Breast epithelium (tissue), 4 donors: ENCODE measurements at regions not wholly inside any gene's neighbourhood (a gene's known extent, or its start where the extent isn't known, plus 50 kb on each side); places are given as distances from the start of the nearest gene placed in this dataset.

Source experiments
- DNase-seq, 2 donors: peaks; one replicate each; pipeline ENCODE4 v3.0.0-alpha.2; 2019; ENCODE audit warnings: low spot score in 2 of 2
- H3K27ac ChIP-seq, 2 donors: fragments of 200-600 bp; sonication (generic) in 1 of 2; one replicate each; pipeline ENCODE4 v1.5.1; 2016 to 2019; ENCODE audit warnings: mild to moderate bottlenecking in 1 of 2
- H3K27me3 ChIP-seq, 2 donors: fragments of 200-600 bp; sonication (generic) in 1 of 2; one replicate each; pipeline versions ENCODE4 v1.5.1 to v1.6.0; 2017 to 2019; ENCODE audit warnings: control low read depth in 1 of 2, mild to moderate bottlenecking in 1 of 2
- H3K36me3 ChIP-seq: fragments of 200-600 bp; one replicate; pipeline ENCODE4 v1.5.1; 2019
- H3K4me1 ChIP-seq, 2 donors: fragments of 200-600 bp; sonication (generic); one replicate each; pipeline ENCODE4 v1.5.1; 2016 to 2019; ENCODE audit warnings: control low read depth in 1 of 2
- H3K4me3 ChIP-seq, 3 donors: fragments of 200-600 bp; sonication (generic); 1 replicate in 2 of 3; 2 replicates in 1 of 3; pipeline ENCODE4 v1.5.1; 2016 to 2019; ENCODE audit warnings: mild to moderate bottlenecking in 3 of 3, moderate library complexity in 2 of 3
- H3K9me3 ChIP-seq, 2 donors: fragments of 200-600 bp; sonication (generic) in 1 of 2; one replicate each; pipeline ENCODE4 v1.5.1; 2016 to 2019; ENCODE audit warnings: control low read depth in 1 of 2
- POLR2A ChIP-seq: fragments of 450-650 bp; IDR thresholded peaks from one replicate; pipeline ENCODE4 v1.6.1; 2016; ENCODE audit warnings: antibody characterized with exemption, mild to moderate bottlenecking, moderate library complexity
- POLR2AphosphoS5 ChIP-seq, 3 donors: sonication (generic); formaldehyde crosslinking; IDR thresholded peaks; one replicate each; pipeline ENCODE4 v1.6.1; 2017; ENCODE audit warnings: antibody characterized with exemption in 3 of 3
- intact Hi-C: fragments of 100-400 bp; cut with DNase I; formaldehyde crosslinking; loops from one replicate; pipeline ENCODE4 v1.15.1; 2023; ENCODE audit warnings: low total_unique reads
- TF ChIP-seq, protein P1 (sequence below), 3 donors: fragments of 450-650 bp; IDR thresholded peaks; one replicate each; pipeline ENCODE4 v1.5.1; 2016 to 2017; ENCODE audit warnings: antibody characterized with exemption in 3 of 3, mild to moderate bottlenecking in 3 of 3, moderate library complexity in 3 of 3

DNA sequence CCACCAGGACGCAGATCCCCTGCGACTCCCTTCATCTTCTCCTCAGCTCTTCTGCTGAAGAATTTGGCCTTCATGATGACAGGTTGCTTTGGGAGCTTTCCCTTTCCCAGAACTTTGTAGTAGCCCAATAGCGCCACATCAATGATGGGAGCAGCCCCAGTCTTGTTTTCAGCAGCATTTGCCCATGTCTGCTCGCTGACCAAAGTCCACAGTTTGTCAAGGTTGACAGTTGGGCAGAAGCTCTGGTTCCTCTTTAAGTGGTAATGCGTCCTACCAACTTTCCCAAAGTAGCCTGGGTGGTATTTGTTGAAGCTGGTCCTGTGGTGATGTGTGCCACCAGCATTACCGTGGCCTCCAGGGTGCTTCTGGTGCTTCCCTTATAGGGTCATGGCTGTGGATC is 62.2 kb downstream of the GCNT4 start:
- DNase-seq, result no peak
- H3K27ac ChIP-seq, result no peak overlapping the region
- H3K4me3 ChIP-seq, result no peak overlapping the region
- peaks cover 0 to 6% of the 10 kb centered on the region in 2 donors for H3K9me3 ChIP-seq
- intact Hi-C loops, result no loop called here
- no peaks in the 10 kb centered on the region for H3K4me1 ChIP-seq
- TF ChIP-seq, protein P1, sequence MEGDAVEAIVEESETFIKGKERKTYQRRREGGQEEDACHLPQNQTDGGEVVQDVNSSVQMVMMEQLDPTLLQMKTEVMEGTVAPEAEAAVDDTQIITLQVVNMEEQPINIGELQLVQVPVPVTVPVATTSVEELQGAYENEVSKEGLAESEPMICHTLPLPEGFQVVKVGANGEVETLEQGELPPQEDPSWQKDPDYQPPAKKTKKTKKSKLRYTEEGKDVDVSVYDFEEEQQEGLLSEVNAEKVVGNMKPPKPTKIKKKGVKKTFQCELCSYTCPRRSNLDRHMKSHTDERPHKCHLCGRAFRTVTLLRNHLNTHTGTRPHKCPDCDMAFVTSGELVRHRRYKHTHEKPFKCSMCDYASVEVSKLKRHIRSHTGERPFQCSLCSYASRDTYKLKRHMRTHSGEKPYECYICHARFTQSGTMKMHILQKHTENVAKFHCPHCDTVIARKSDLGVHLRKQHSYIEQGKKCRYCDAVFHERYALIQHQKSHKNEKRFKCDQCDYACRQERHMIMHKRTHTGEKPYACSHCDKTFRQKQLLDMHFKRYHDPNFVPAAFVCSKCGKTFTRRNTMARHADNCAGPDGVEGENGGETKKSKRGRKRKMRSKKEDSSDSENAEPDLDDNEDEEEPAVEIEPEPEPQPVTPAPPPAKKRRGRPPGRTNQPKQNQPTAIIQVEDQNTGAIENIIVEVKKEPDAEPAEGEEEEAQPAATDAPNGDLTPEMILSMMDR (IDR thresholded peaks at IDR 0.05), result no peak
- TF ChIP-seq POLR2AphosphoS5 (IDR thresholded peaks at IDR 0.05) (no peak), POLR2A (no peak)
- no peaks in the 10 kb centered on the region for H3K36me3 ChIP-seq
- no peaks in the 10 kb centered on the region for H3K27me3 ChIP-seq

DNA sequence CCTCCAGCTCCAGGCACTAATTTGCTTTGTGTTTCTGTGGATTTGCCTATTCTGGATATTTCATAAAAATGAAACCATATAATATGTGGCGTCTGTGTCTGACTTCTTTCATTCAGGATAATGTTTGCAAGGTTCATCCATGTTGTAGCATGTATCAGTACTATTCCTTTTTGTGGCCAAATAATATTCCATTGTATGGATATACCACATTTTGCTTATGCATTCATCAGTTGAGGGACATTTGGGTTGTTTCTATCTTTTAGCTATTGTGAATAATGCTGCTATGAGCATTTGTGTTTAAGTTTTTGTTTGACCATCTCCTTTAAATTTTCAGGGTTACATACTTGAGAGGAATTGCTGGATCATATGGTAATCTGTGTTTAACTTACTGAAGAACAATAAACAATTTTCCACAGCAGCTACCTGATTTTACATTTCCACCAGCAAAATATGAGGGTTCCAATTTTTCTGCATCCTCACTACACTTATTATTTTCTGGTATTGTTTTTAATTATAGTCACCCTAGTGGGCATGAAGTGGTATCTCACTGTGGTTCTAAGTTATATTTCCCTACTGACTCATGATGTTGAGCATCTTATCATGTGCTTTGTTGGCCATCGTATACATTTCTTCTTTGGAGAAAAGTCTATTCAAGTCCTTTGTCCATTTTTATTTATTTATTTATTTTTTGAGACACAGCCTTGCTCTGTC is 63.9 kb downstream of the GCNT4 start:
- H3K27ac ChIP-seq, result no peak overlapping the region
- intact Hi-C loops, result no loop called here
- no peaks in the 10 kb centered on the region for H3K27me3 ChIP-seq
- TF ChIP-seq, protein P1 (IDR thresholded peaks at IDR 0.05), result no peak
- TF ChIP-seq POLR2AphosphoS5 (IDR thresholded peaks at IDR 0.05) (no peak), POLR2A (no peak)
- no peaks in the 10 kb centered on the region for H3K4me1 ChIP-seq
- no peak for DNase-seq
- H3K4me3 ChIP-seq, result no peak overlapping the region
- H3K9me3 ChIP-seq, result peaks cover 0 to 6% of the 10 kb centered on the region in 2 donors
- no peaks in the 10 kb centered on the region for H3K36me3 ChIP-seq

DNA sequence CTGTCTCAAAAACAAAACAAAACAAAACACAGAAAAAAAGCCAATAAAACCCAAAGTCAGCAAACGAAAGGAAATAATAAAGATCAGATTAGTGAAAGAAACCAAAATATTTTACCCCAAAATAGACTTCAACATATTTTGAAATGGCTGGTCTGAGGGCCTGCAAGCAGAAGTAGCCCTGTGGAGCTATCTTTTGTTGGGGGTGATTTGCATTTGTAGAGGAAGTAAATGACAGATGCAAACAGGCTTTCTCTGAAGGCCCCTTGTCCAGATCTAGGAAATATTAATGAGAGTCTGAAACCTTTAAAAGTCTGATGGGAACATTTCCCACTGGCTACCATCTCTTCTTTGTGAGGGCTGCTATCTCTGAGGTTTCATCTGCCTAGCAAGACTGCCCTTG is 74.0 kb downstream of the GCNT4 start:
- intact Hi-C loops, result no loop called here
- Histone ChIP-seq H3K9me3 (peaks cover 0 to 5% of the 10 kb centered on the region in 2 donors), H3K27ac (no peak overlapping the region), H3K36me3 (no peaks in the 10 kb centered on the region), H3K4me1 (no peaks in the 10 kb centered on the region), H3K27me3 (no peaks in the 10 kb centered on the region), H3K4me3 (no peak overlapping the region)
- no peak for DNase-seq
- TF ChIP-seq, protein P1 (IDR thresholded peaks at IDR 0.05), result no peak
- TF ChIP-seq POLR2A (no peak), POLR2AphosphoS5 (IDR thresholded peaks at IDR 0.05) (no peak)

DNA sequence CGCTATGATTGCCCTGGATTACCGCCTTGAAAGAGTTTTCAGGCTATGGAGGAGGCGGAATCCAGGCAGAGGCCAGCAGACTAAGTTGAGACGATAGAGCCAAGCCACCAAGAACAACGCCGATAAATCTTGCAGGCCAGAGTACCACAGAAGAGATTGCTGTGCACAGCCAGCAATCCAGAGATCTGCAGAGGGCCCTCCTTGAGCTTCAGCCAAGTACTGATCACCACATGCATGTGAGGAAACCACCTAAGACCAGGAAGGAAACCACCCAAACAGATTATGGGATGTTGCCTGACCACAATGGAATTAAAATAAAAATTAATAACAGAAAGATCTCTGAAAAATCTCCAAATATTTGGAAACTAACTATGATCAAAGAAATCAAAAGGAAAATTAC is 74.9 kb downstream of the GCNT4 start:
- H3K27ac ChIP-seq, result no peak overlapping the region
- TF ChIP-seq POLR2A (no peak), POLR2AphosphoS5 (IDR thresholded peaks at IDR 0.05) (no peak)
- TF ChIP-seq, protein P1 (IDR thresholded peaks at IDR 0.05), result no peak
- H3K4me1 ChIP-seq, result no peaks in the 10 kb centered on the region
- DNase-seq, result no peak
- no peaks in the 10 kb centered on the region for H3K27me3 ChIP-seq
- H3K9me3 ChIP-seq, result peaks cover 0 to 5% of the 10 kb centered on the region in 2 donors
- H3K36me3 ChIP-seq, result no peaks in the 10 kb centered on the region
- intact Hi-C loops, result no loop called here
- H3K4me3 ChIP-seq, result no peak overlapping the region

DNA sequence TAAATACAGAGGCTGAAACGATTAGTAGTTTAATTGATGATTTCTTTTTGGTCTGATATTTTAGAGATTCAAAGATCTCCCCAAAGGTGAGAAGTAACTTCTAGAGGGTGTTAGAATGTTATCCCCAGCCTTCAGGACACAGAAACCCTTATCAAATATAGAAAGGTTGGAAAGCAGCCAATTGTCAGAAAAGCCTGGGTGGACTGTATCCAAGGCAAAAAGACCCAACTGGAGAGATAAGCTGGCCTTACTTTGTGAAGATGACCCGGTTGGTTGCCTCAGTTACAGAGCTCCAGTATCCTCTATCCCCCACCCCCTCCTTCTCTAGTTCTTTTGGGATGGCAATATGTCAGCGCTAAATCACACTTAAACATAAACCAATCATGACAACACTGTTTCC is 75.7 kb downstream of the GCNT4 start:
- TF ChIP-seq POLR2A, result no peak
- TF ChIP-seq POLR2AphosphoS5 (IDR thresholded peaks at IDR 0.05), result no peak
- TF ChIP-seq, protein P1 (IDR thresholded peaks at IDR 0.05), result no peak
- Histone ChIP-seq H3K36me3 (no peaks in the 10 kb centered on the region), H3K27me3 (no peaks in the 10 kb centered on the region), H3K9me3 (peaks cover 0 to 5% of the 10 kb centered on the region in 2 donors), H3K27ac (no peak overlapping the region), H3K4me3 (no peak overlapping the region), H3K4me1 (no peaks in the 10 kb centered on the region)
- intact Hi-C loops, result no loop called here
- no peak for DNase-seq
